Large intestine (tissue), 3 donors: ENCODE measurements at regions not wholly inside any gene's neighbourhood (a gene's known extent, or its start where the extent isn't known, plus 50 kb on each side); places are given as distances from the start of the nearest gene placed in this dataset.

ENCODE experiments used
- DNase-seq, 2 donors: peaks; one replicate each; pipeline versions ENCODE4 v3.0.0 to v3.0.0-alpha.2; 2013
- H3K27ac ChIP-seq: one replicate; pipeline ENCODE4 v1.5.1; 2013; ENCODE audit warnings: low read length
- H3K27me3 ChIP-seq: 2 replicates; pipeline ENCODE4 v1.6.1; 2013; ENCODE audit warnings: low read length; ENCODE audit not compliant: control insufficient read depth, insufficient read depth
- H3K36me3 ChIP-seq: 2 replicates; pipeline ENCODE4 v1.6.1; 2013; ENCODE audit warnings: low read length; ENCODE audit not compliant: control insufficient read depth, insufficient read depth
- H3K4me1 ChIP-seq: one replicate; pipeline ENCODE4 v1.6.1; 2013; ENCODE audit warnings: low read length; ENCODE audit not compliant: control insufficient read depth, insufficient read depth
- H3K4me3 ChIP-seq: one replicate; pipeline ENCODE4 v1.5.1; 2013; ENCODE audit warnings: low read length
- H3K9me3 ChIP-seq: one replicate; pipeline ENCODE4 v1.6.1; 2013; ENCODE audit warnings: mild to moderate bottlenecking, low read depth, low read length, moderate library complexity; ENCODE audit not compliant: control insufficient read depth
- WGBS: methylation state at CpG from one replicate; pipeline ENCODE4 v1.1.5; 2013; ENCODE audit warnings: low lambda C conversion rate; ENCODE audit not compliant: insufficient coverage; 5-methylcytosine and 5-hydroxymethylcytosine counted together

GRCh38 chr7:142557971-142558582 is 191.2 kb upstream of the PRSS1 start:
- no CpG with 5 or more reads among the region's 5 CpGs for whole genome bisulfite sequencing
- Histone ChIP-seq H3K27ac (no peak overlapping the region), H3K4me3 (no peak overlapping the region), H3K36me3 (no peaks in the 10 kb centered on the region), H3K9me3 (no peaks in the 10 kb centered on the region), H3K4me1 (no peaks in the 10 kb centered on the region), H3K27me3 (peaks cover 10% of the 10 kb centered on the region)
- peak in 1 of 2 donors; percentile 20 for DNase-seq

- Histone ChIP-seq H3K27ac (no peak overlapping the region), H3K4me3 (no peak overlapping the region), H3K36me3 (no peaks in the 10 kb centered on the region), H3K9me3 (no peaks in the 10 kb centered on the region), H3K4me1 (no peaks in the 10 kb centered on the region), H3K27me3 (peaks cover 10% of the 10 kb centered on the region)
- no CpG with 5 or more reads among the region's 5 CpGs for WGBS
- no peak for DNase-seq
These were observed 192.5 kb upstream of the PRSS1 start for GRCh38 chr7:142556740-142557139.

GRCh38 chr7:142554560-142555532 is 194.4 kb upstream of the PRSS1 start:
- Histone ChIP-seq H3K27ac (no peak overlapping the region), H3K36me3 (no peaks in the 10 kb centered on the region), H3K9me3 (no peaks in the 10 kb centered on the region), H3K27me3 (peaks cover 12% of the 10 kb centered on the region), H3K4me3 (no peak overlapping the region), H3K4me1 (no peaks in the 10 kb centered on the region)
- no CpG with 5 or more reads among the region's 10 CpGs for WGBS
- DNase-seq: no peak

GRCh38 chr7:142553216-142553615 is 196.1 kb upstream of the PRSS1 start:
- no peak overlapping the region for H3K4me3 ChIP-seq
- H3K9me3 ChIP-seq: no peaks in the 10 kb centered on the region
- WGBS: 100% methylated on average over 1 of the region's 2 CpGs
- no peak overlapping the region for H3K27ac ChIP-seq
- no peak for DNase-seq
- no peaks in the 10 kb centered on the region for H3K4me1 ChIP-seq
- no peaks in the 10 kb centered on the region for H3K36me3 ChIP-seq
- H3K27me3 ChIP-seq: peaks cover 6% of the 10 kb centered on the region

- Histone ChIP-seq H3K27me3 (peaks cover 6% of the 10 kb centered on the region), H3K27ac (no peak overlapping the region), H3K9me3 (no peaks in the 10 kb centered on the region), H3K4me3 (no peak overlapping the region), H3K36me3 (no peaks in the 10 kb centered on the region), H3K4me1 (no peaks in the 10 kb centered on the region)
- DNase-seq: no peak
- WGBS: no CpG with 5 or more reads among the region's 1 CpG
These were observed 200.3 kb upstream of the PRSS1 start for GRCh38 chr7:142548978-142549377.

- Histone ChIP-seq H3K36me3 (no peaks in the 10 kb centered on the region), H3K9me3 (no peaks in the 10 kb centered on the region), H3K27ac (no peak overlapping the region), H3K4me1 (no peaks in the 10 kb centered on the region), H3K4me3 (no peak overlapping the region), H3K27me3 (peaks cover 9% of the 10 kb centered on the region)
- no peak for DNase-seq
- WGBS: no CpG with 5 or more reads among the region's 4 CpGs
These were observed 202.8 kb upstream of the PRSS1 start for GRCh38 chr7:142546452-142546851.

- Histone ChIP-seq H3K36me3 (no peaks in the 10 kb centered on the region), H3K9me3 (no peaks in the 10 kb centered on the region), H3K4me1 (no peaks in the 10 kb centered on the region), H3K27ac (no peak overlapping the region), H3K27me3 (peaks cover 8% of the 10 kb centered on the region), H3K4me3 (no peak overlapping the region)
- DNase-seq: no peak
- WGBS: no CpG with 5 or more reads among the region's 2 CpGs
These were observed 206.3 kb upstream of the PRSS1 start for GRCh38 chr7:142542942-142543341.

GRCh38 chr7:142542105-142542504 is 207.2 kb upstream of the PRSS1 start:
- DNase-seq: no peak
- peaks cover 8% of the 10 kb centered on the region for H3K27me3 ChIP-seq
- no peak overlapping the region for H3K4me3 ChIP-seq
- no CpG with 5 or more reads among the region's 1 CpG for whole genome bisulfite sequencing
- no peaks in the 10 kb centered on the region for H3K4me1 ChIP-seq
- H3K36me3 ChIP-seq: no peaks in the 10 kb centered on the region
- no peaks in the 10 kb centered on the region for H3K9me3 ChIP-seq
- no peak overlapping the region for H3K27ac ChIP-seq

- DNase-seq: no peak
- no CpG with 5 or more reads among the region's 2 CpGs for WGBS
- H3K27me3 ChIP-seq: peaks cover 6% of the 10 kb centered on the region
- H3K27ac ChIP-seq: no peak overlapping the region
- H3K36me3 ChIP-seq: no peaks in the 10 kb centered on the region
- H3K9me3 ChIP-seq: no peaks in the 10 kb centered on the region
- H3K4me3 ChIP-seq: no peak overlapping the region
- no peaks in the 10 kb centered on the region for H3K4me1 ChIP-seq
These were observed 208.9 kb upstream of the PRSS1 start for GRCh38 chr7:142540371-142540770.

- no peaks in the 10 kb centered on the region for H3K9me3 ChIP-seq
- H3K4me3 ChIP-seq: no peak overlapping the region
- no peak for DNase-seq
- H3K27ac ChIP-seq: no peak overlapping the region
- H3K36me3 ChIP-seq: no peaks in the 10 kb centered on the region
- no peaks in the 10 kb centered on the region for H3K4me1 ChIP-seq
- H3K27me3 ChIP-seq: peaks cover 6% of the 10 kb centered on the region
- WGBS: 50% methylated on average over 1 of the region's 1 CpG
These were observed 209.4 kb upstream of the PRSS1 start for GRCh38 chr7:142539901-142540300.
